DMS53 treated with DMSO at 0.1 percent for 48 hours (cell line): ENCODE measurements at regions not wholly inside any gene's neighbourhood (a gene's known extent, or its start where the extent isn't known, plus 50 kb on each side); places are given as distances from the start of the nearest gene placed in this dataset.
"Not testable (repeated sequence)": the region's sequence is repeated elsewhere in the genome, so short reads cannot be mapped to it uniquely, and the experiment has no call there.

Source experiments
- DNase-seq: peaks from one replicate; lab custom pipeline; 2025; ENCODE audit not compliant: unreplicated experiment; lab: John Stamatoyannopoulos, UW

- no peak for DNase-seq
Measured at GRCh38 chr7:93830141-93830925, 60.2 kb downstream of the TFPI2 start.

DNA sequence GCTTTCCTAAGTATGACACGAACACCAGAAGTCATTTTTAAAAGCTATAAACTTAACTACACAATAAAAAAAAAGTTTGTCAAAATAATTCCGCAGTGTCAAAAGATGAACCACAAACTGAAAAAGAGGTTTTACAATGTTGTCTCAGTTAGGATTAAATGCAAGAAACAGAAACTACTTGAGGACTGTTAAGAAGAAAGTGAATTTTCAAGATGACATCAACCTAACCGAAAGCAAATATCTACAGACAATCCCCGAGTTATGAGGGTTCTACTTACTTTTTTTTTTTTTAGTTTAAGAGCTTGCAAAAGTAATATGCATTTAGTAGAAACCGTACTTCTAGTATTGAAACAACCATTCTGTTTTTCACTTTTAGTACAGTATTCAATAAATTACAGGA is 62.3 kb downstream of the TFPI2 start:
- no peak for DNase-seq

DNA sequence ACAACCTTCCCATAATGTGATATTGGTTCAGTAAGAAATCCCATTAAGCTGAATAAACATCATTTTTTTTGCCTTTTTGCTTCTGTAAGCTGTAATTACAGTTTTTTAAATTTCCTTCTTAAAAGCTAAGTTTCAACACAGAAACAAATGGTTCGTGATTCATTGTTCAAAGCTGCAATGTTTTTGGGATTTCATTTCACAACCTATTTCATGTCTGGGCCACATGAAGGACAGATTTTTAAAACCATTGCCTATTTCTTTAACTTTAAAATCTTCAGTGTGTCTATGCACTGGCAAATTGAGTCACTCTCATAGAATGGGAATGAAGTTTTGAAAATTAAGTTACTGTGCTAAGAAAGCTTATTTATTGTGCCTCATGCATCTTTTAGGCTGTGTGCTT is 66.9 kb downstream of the TFPI2 start:
- no peak for DNase-seq

DNA sequence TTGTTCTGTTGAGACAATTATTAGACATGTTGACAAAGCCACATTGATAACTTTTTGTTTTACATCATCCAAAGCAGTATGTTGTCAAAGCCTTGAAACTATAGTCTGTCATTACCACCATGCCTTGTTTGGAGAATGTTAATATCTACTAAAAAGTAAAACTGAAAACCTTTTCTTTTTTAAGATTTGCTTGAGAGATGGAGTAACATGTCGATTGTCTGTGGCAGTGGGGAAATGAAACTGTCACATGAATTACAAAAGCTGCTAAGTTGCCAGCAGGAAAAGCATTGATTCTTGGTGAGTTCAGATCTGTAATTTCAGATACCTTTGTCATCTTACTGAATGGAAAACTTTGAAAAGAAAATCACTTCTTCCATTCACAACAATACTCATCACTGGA is 69.1 kb downstream of the TFPI2 start:
- no peak for DNase-seq

DNA sequence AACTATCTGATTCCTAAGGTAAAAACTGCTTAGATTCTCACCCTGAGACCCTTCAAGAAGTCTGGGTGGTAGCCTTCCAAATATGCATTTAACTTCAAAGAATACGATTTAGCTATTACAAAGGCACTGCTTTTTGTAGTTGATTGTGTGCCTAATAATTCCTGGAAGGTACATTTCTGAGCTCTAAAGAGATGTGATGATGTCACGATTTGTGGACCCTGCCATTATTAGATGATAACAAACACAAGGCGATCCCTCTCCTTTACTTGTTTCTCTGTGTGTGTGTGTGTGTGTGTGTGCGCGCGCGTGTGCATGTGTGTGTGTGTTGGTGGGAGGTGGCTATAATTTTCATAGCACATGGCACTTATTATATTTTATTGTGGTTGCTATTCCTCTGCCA is 70.9 kb downstream of the TFPI2 start:
- DNase-seq: no peak

GRCh38 chr7:93817526-93817925 is 73.0 kb downstream of the TFPI2 start:
- DNase-seq: no peak

DNA sequence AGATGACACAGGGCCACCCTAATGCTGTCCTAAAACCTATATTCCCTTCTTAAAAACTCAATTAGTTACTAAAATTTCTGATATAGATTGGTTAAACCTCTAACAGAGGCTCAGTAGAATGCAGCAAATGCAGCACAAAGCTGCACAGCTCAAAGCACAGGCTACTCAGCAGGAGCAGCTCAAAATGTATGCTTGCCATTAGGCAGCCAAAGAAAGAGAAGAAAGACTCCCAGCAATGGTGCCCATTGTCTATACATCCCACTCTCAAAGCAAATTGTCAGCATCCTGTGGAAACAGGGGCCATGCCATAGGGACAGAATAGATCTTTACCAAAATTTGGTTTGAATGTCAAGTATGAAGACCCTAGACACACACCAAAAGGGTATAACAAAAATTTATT is 73.5 kb downstream of the TFPI2 start:
- DNase-seq: no peak

DNA sequence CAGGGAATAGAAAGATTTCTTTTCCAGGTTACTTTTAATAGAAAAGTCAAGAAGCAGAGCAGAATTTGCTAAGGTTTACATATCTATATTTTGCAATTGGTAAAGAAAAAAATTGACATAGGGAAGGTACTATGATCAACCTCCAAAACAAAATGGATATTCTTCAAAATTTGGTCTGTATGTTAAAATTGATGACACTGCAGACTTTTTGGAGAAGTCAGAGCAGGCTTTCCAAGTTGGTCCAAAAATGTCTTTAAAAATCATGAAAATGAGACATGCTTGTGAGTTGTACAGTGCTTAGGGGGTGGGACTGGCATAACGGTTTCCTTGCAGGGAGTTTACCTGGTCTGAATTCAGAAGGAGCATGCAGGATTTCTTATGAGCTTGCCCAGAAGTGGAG is 77.0 kb downstream of the TFPI2 start:
- DNase-seq: no peak

- no peak for DNase-seq
Measured at GRCh38 chr7:93812061-93812460, 78.5 kb downstream of the TFPI2 start.

- no peak for DNase-seq
Measured at GRCh38 chr7:93811198-93811597, 79.4 kb downstream of the TFPI2 start.

DNA sequence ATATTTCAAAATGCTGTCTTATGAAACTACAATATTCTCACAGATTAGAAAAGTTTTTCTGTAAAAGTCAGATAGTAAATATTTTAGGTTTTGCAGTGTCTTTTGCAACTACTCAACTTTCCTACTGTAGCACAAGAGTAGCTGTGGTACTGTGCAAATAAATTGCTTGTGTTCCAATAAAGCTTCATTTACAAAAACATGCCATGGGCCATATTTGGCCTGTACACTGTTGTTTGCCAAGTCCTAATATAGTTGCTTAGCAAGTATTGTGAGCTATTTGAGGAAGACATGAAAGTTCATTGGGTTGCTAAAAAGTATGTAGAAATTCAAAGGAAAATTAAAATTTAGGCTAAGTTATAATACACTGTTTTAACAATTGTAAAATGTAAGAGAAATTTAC is 80.0 kb downstream of the TFPI2 start:
- DNase-seq: no peak

DNA sequence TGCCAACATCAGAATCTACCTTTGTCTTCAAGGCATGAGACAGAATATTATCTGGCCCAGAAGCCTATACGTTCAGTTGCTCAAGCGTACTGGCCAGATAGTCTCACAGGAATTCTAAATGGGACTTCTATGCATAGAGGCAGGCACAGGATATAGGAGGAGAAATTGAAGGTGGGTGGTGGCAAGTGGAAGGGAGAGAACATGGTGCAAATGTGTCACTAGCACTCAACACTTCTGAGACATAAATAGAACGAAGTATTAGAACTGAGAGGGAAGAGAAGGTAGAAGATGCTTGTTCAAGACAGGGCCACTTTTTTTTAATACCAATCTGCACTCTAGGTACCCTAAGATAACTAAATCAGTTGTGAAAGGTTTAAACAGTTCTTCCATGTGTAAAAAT is 85.8 kb downstream of the TFPI2 start:
- no peak for DNase-seq

DNA sequence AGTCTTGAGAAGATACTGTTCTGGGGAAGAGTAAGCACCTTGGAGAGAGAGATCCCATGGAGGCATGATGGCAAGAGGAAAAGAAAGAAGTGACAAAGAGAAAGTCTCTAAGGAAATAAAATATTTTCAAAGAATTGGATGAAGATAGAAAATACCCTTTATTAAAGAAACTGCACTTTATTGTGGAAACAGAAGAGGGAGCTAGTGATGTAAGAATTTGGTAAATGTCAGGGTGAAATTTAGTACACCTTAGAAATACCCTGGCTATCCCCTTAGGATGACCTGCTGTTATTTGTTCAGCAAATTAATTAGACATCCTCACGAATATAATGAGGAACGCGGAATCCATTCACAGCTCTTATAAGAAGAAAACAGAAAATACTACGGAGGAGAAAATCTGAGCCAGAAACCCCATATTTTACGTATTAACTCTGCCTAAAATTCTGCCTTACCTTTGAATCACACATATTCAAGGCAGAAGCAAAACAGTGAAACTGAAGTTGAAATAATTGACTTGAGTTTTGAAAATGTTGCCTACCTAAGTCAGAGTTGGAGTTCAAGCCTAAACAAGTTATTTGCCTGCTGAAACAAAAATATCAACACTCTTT is 90.7 kb downstream of the TFPI2 start:
- DNase-seq: no peak

GRCh38 chr7:93793084-93793697 is 97.4 kb downstream of the TFPI2 start:
- not testable (repeated sequence) for DNase-seq

DNA sequence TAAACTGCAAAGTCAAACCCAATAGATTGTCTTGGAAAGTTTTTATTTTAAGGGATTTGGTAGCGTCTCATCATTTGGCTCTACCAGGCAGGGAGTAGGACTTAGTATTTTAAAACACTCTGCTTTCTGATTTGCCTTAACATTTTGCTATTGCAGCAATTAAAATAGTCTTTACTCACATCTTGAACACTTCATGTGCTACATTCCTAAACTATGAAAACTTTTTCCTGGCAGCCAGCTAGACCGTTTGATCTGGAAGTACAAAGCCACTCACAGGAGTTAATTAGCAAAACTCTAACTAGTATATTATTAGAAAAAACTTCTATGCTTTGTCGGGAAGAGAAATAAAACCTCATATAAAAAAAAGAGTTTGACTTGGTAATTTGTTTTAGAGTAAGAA is 111.4 kb downstream of the TFPI2 start:
- no peak for DNase-seq

- DNase-seq: no peak
Measured at GRCh38 chr7:93778384-93778783, 112.2 kb downstream of the TFPI2 start.

GRCh38 chr7:93773446-93773845 is 117.1 kb downstream of the TFPI2 start:
- DNase-seq: no peak

DNA sequence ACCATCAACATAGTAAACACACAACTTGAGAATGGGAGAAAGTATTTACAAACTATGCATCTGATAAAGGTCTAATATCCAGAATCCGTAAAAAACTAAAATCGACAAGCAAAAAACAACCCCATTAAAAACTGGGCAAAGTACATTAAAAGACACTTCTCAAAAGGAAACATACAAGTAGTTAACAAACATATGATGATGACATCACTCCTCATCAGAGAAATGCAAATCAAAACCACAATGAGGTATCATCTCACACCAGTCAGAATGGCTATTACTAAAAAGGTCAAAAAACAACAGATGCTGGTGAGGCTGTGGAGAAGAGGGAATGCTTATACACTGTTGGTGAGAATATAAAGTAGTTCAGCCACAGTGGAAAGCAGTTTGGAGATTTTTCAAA is 125.1 kb downstream of the TFPI2 start:
- no peak for DNase-seq

DNA sequence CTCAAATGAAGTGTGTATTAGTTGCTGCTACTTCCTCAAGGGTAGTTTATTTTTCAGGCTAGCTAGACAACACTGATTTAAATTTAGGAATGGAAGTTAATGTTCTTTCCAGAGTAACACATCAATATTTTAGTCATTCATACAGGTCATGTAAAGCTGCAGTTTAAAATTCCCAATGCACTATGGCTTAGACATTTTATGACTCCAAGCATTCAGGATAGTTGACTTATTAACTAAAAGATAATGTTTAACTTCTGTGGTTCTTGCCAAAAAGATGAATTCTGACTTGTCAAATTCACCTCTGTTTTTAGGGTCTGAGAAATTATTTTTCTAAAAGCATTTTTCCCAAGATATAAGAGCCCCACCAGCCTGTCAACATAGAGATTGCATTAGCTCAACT is 131.9 kb downstream of the TFPI2 start:
- no peak for DNase-seq

DNA sequence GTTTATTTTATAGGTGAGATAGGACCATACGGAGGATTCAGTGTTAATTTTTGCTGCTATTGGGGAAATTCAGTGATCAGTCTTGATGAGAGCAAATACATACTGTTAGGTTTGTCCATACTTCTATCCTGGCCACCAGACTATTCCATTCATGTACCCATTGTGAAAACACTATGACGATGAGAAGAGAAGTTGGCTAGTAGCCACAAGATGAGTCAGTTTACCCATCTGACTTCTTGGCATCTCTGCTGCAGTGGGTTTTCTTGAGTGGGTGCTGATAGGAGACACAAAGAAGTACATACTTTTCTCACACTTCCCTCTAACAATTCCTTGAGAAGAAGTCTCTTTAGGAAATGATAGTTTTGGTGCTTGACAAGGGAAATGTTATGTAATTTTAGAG is 133.1 kb downstream of the TFPI2 start:
- DNase-seq: no peak

- no peak for DNase-seq
Measured at GRCh38 chr7:93756890-93757289, 133.7 kb downstream of the TFPI2 start.

- no peak for DNase-seq
Measured at GRCh38 chr7:93751421-93751820, 139.1 kb downstream of the TFPI2 start.

DNA sequence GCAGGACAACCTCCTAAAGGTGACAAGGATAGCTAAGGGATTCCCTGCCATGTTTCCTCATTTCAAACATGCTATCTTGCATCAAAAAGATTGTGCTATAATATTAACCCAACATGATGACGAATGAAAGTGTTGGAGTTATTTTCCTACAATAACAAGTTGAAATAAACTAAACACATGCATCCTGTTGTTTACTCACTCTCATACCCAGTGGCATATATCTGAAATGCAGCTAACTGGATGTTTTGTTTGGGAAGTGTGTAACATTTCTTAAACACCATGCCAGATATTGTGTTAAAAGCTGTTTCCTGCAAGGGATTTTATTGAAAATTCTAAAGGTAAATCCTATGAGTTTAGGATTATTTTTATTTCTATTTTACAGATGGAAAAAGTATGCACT is 139.6 kb downstream of the TFPI2 start:
- DNase-seq: no peak
